OCI-M2 (cell line): ENCODE measurements at regions not wholly inside any gene's neighbourhood (a gene's known extent, or its start where the extent isn't known, plus 50 kb on each side); places are given as distances from the start of the nearest gene placed in this dataset.
"Not testable (repeated sequence)": the region's sequence is repeated elsewhere in the genome, so short reads cannot be mapped to it uniquely, and the experiment has no call there.

Source experiments
- DNase-seq: peaks from one replicate; lab custom pipeline; 2025; ENCODE audit not compliant: unreplicated experiment; lab: John Stamatoyannopoulos, UW

- no peak for DNase-seq
Observed at GRCh38 chr21:19034560-19034959, 631.0 kb upstream of the TMPRSS15 start.

DNA sequence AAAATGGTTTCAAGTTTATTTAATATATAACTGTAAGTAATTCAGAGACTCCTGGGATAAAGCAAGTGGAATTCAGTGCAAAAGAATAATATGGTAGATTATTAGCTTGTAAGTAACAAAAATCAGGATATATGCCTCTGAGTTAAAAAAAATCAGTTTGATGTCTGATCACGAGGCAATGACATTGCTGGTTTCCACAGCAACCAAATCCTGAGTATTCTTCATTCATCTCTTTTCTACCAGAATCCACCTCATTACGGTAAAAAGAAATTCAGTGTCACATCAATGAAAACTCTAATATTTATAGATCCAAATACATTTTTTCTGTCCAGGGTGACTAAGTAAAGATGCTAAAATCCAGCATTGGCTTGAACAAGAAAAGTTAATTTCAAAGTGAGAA is 642.3 kb upstream of the TMPRSS15 start:
- no peak for DNase-seq

DNA sequence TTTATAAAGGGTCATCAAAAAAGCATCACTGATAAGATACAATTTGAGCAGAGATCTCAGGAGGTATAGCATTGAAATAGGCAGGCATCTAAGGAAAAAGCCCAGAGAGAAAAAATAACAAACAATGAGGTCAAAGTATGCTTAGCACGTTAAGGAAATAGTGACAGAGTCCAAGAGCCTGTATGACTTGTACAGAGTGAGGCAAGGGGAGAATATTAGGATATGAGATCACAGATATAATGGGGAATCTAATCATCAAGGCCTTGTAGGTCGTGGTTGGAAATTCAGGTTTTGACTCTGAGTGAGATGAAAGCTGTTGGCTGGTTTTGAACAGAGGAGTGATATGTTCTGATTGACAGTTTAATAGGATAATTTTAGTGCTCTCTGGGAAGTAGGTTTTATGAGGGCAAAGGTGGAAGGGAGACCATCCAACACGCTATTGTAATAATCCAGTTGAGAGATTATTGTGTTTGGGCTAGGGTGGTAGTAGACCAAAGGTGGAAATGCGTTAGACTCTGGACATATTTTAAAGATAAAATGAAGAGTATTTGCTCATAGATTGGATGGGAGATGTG is 644.6 kb upstream of the TMPRSS15 start:
- no peak for DNase-seq

DNA sequence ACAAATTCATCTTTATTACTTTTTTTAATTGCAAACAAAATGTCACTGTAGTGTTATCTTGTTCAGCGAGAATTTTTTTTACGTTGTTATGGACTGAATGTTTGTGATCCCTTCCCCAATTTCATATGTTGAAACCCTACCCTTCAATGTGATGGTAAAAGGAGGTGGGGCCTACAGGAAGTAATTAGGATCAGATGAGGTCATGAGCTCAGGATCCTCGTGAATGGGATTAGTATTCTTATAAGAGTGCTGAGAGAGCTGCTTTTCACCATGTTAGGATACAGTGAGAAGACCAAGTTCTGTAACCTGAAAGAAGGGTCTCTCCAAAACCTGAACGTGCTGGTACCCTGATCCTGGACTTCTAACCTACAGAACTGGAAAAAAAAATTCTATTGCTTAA is 646.0 kb upstream of the TMPRSS15 start:
- DNase-seq = no peak

DNA sequence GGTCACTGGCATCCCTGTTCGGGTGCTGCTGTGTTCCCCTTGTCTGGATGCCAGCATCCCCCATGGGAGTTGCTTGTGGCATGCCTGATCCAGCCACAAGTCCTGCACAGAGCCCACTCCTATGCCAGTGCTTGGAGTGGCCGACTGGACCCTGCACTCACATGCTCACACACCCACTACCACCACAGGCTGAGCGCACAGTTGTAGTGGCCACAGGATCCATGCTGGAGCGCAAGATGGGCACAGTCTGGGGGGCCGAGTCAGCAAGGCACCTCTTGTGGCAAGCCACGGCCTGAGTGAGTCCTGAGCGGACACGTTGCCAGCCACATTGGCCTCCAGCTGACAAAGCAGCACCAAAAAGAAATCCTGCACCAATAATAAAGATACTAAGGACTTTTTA is 661.6 kb upstream of the TMPRSS15 start:
- DNase-seq = no peak

GRCh38 chr21:19076031-19076430 is 672.4 kb upstream of the TMPRSS15 start:
- no peak for DNase-seq

GRCh38 chr21:19109694-19110093 is 706.1 kb upstream of the TMPRSS15 start:
- DNase-seq = no peak

- DNase-seq = not testable (repeated sequence)
Observed at GRCh38 chr21:19119259-19119658, 715.7 kb upstream of the TMPRSS15 start.

DNA sequence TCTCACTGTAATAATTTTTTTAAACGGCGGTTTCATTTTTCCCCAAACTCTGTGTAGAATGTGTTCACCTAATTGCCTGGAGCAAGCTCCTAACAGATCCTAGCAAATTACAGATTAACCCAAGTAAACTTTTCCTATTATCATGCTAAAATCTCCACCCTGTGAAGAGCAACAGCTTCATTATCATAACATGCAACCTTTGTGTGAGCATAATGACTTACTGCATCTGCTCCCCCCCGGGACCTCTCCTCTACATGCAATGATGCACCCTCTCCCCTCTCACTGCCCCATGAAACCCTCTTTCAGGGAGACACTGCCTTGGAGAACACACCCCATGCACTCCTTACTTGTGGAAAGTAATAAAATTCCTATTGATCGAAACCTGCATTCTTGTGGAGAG is 717.0 kb upstream of the TMPRSS15 start:
- DNase-seq = no peak

GRCh38 chr21:19122356-19122755 is 718.8 kb upstream of the TMPRSS15 start:
- no peak for DNase-seq

DNA sequence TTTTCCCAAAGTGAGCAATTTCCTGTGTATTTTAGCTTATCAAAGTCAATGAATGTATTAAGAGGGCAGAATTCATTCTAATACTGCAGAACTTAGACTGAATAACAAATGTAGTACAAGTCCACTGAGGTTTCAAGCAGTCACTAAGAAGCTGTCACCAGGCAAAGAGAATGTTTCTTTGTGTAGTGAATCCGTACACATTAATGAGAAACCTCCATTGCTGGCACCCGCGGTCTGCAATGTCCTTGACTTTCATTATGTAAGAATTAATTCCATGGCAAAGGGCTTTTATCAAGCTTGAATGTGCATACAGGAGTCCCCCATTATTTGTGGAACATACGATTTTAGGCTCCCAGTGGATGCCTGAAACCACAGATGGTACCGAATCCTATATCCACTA is 719.5 kb upstream of the TMPRSS15 start:
- no peak for DNase-seq

DNA sequence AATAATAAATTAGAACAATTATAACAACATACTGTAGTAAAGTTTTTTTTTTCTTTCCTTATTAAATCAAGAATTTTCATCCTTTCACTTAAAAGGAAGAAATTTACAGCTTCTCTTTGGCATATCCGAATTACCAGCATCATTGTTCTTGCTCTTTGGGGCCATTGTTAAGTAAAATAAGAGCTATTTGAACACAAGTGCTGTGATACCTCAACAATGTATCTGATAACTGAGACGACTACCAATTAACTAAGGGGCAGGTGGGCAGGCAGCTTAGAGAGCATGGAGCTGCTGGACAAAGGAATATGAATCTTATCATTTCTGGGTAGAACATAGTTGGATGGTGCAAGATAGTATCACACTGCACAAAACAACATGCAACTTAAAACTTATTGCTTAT is 719.9 kb upstream of the TMPRSS15 start:
- DNase-seq = no peak

GRCh38 chr21:19124691-19125090 is 721.1 kb upstream of the TMPRSS15 start:
- DNase-seq = no peak

DNA sequence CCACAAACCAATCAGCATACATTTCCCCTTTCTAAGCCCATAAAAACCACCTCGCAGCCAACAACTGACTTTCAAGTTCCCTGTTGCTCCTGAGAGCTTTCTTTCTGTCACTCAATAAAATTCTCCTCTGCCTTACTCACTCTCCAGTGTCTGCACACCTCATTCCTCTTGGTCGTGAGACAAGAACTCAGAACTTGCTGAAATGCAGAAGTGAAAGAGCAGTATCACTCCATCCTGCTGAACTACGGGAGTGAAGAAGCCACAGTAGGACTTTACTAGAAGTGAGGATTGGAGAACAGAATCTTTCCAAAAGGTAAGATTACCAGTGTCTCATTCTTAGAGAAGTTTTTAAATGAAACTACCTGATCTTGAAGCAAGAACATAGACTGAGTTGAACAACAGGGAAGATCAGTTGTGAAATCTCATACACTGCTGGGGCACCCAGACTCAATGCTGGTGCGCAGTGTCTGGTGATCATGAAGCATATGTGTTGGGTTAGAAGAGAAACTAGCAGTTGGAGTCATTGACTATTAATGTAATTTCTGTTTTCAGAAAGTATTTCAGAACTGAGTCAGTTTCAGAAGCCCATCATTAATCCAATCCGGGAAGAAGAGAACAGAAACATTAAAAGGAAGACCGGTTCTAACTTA is 726.9 kb upstream of the TMPRSS15 start:
- no peak for DNase-seq

GRCh38 chr21:19141511-19141910 is 737.9 kb upstream of the TMPRSS15 start:
- no peak for DNase-seq

- no peak for DNase-seq
Observed at GRCh38 chr21:19145682-19146293, 742.2 kb upstream of the TMPRSS15 start.

- no peak for DNase-seq
Observed at GRCh38 chr21:19148056-19148455, 744.5 kb upstream of the TMPRSS15 start.

- no peak for DNase-seq
Observed at GRCh38 chr21:19171585-19171984, 768.0 kb upstream of the TMPRSS15 start.

DNA sequence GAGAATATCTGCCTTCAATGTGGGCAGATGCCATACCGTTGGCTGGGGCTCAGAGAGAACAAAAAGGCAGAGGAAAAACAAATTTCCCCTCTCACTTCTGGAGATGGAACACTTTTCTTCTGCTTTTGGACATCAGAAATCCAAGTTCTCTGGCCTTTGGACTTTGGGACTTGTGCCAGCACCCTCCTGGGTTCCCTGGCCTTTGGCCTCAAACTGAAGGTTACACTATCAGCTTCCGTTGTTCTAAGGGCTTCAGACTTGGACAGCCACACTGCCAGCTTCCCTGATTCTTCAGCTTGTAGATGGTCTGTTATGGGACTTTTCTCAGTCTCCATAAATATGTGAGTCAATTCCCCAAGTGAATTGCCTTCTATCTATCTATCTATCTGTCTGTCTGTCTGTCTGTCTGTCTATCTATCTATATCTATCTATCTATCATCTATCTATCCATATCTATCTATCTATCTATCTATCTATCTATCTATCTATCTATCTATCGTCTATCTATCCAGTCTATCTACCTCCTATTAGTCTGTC is 778.1 kb upstream of the TMPRSS15 start:
- DNase-seq = no peak

DNA sequence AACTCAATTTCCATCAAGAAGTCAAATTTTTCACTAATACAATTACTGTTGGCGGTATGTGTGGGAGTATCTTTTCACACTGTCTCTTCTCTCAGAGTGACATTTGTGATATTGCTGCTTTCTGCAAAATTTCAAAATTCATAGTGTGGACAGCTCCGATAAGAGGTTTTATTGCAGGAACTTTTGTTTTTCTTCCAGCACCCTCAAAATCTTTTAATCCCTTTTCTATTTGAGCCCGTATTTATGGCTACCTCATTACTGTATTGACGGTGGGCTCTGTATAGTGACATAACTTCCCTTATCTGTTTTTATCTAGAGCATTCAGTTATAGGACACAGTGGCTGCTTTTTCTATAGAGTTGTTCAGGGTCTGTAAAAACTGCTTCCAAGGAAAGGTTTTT is 794.4 kb upstream of the TMPRSS15 start:
- DNase-seq = no peak

DNA sequence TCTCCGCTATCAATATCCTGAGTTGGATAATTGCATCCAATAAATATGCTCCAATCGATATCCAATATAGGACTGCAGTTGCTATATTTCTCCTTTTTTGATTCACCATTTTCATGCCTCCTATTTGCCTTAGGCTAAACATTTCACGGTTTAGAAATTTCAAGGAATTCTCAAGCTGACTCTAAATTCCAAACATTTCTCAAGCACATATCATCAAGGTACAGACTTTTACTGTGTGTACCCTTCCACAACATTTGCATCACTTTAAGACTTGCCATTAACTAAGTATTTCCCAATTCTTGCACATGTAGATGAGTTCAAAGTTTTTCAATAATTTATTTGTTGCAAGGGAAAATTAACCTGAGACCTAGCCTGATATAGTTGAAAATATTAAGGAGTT is 795.2 kb upstream of the TMPRSS15 start:
- DNase-seq = no peak

GRCh38 chr21:19218163-19218562 is 814.6 kb upstream of the TMPRSS15 start:
- DNase-seq = no peak
